Activated T-cell treated with anti-CD3 and anti-CD28 coated beads, Interleukin-2, amount 50 U/mL, for 24 hours (primary cell): ENCODE measurements at regions not wholly inside any gene's neighbourhood (a gene's known extent, or its start where the extent isn't known, plus 50 kb on each side); places are given as distances from the start of the nearest gene placed in this dataset.

ENCODE experiments used
- DNase-seq: peaks from one replicate; pipeline ENCODE4 v3.0.0-alpha.2; 2020
- H3K27ac Mint-ChIP-seq: 2 replicates; pipeline ENCODE4 v1.8.0; 2020; ENCODE audit warnings: mild to moderate bottlenecking, mixed read lengths
- H3K27me3 Mint-ChIP-seq: 2 replicates; pipeline ENCODE4 v1.8.0; 2020; ENCODE audit warnings: mixed read lengths
- H3K36me3 Mint-ChIP-seq: 2 replicates; pipeline ENCODE4 v1.8.0; 2020; ENCODE audit warnings: low read depth, mixed read lengths
- H3K4me1 Mint-ChIP-seq: 2 replicates; pipeline ENCODE4 v1.8.0; 2020; ENCODE audit warnings: low read depth, mixed read lengths
- H3K4me3 Mint-ChIP-seq: 2 replicates; pipeline ENCODE4 v1.8.0; 2020; ENCODE audit warnings: mild to moderate bottlenecking, moderate library complexity, mixed read lengths
- H3K9me3 Mint-ChIP-seq: 2 replicates; pipeline ENCODE4 v1.8.0; 2020; ENCODE audit warnings: mixed read lengths

GRCh38 chr6:6771964-6772363 lies 183.4 kb downstream of the LY86 start:
- H3K9me3 Mint-ChIP-seq, result no peaks in the 10 kb centered on the region
- no peak overlapping the region for H3K27ac Mint-ChIP-seq
- no peak overlapping the region for H3K4me3 Mint-ChIP-seq
- peaks cover 18% of the 10 kb centered on the region for H3K27me3 Mint-ChIP-seq
- DNase-seq, result no peak
- no peaks in the 10 kb centered on the region for H3K36me3 Mint-ChIP-seq
- H3K4me1 Mint-ChIP-seq, result no peaks in the 10 kb centered on the region

- H3K27ac Mint-ChIP-seq, result no peak overlapping the region
- no peaks in the 10 kb centered on the region for H3K36me3 Mint-ChIP-seq
- H3K4me3 Mint-ChIP-seq, result no peak overlapping the region
- peaks cover 22% of the 10 kb centered on the region for H3K27me3 Mint-ChIP-seq
- no peak for DNase-seq
- no peaks in the 10 kb centered on the region for H3K9me3 Mint-ChIP-seq
- H3K4me1 Mint-ChIP-seq, result no peaks in the 10 kb centered on the region
These were observed 184.2 kb downstream of the LY86 start for GRCh38 chr6:6772751-6773150.

- DNase-seq, result no peak
- Mint-ChIP-seq H3K27ac (no peak overlapping the region), H3K4me1 (no peaks in the 10 kb centered on the region), H3K27me3 (peaks cover 32% of the 10 kb centered on the region), H3K9me3 (no peaks in the 10 kb centered on the region), H3K4me3 (no peak overlapping the region), H3K36me3 (no peaks in the 10 kb centered on the region)
These were observed 186.6 kb downstream of the LY86 start for GRCh38 chr6:6775074-6775473.

- Mint-ChIP-seq H3K4me1 (no peaks in the 10 kb centered on the region), H3K9me3 (no peaks in the 10 kb centered on the region), H3K36me3 (no peaks in the 10 kb centered on the region), H3K27me3 (peaks cover 34% of the 10 kb centered on the region), H3K4me3 (no peak overlapping the region), H3K27ac (no peak overlapping the region)
- no peak for DNase-seq
These were observed 191.7 kb downstream of the LY86 start for GRCh38 chr6:6780231-6780630.

GRCh38 chr6:6781172-6781872 lies 192.8 kb downstream of the LY86 start:
- Mint-ChIP-seq H3K27ac (no peak overlapping the region), H3K36me3 (no peaks in the 10 kb centered on the region)
- no peak for DNase-seq

GRCh38 chr6:6781873-6782227 lies 193.3 kb downstream of the LY86 start:
- no peak overlapping the region for H3K27ac Mint-ChIP-seq
- H3K4me1 Mint-ChIP-seq, result no peaks in the 10 kb centered on the region
- H3K4me3 Mint-ChIP-seq, result no peak overlapping the region
- H3K36me3 Mint-ChIP-seq, result no peaks in the 10 kb centered on the region
- H3K9me3 Mint-ChIP-seq, result no peaks in the 10 kb centered on the region
- H3K27me3 Mint-ChIP-seq, result peaks cover 24% of the 10 kb centered on the region
- DNase-seq, result no peak

More at GRCh38 chr6:6781172-6781872, 192.8 kb downstream of the LY86 start:
- Mint-ChIP-seq H3K4me1 (no peaks in the 10 kb centered on the region), H3K27me3 (peaks cover 28% of the 10 kb centered on the region), H3K4me3 (no peak overlapping the region), H3K9me3 (no peaks in the 10 kb centered on the region)

GRCh38 chr6:6783721-6784120 lies 195.2 kb downstream of the LY86 start:
- Mint-ChIP-seq H3K9me3 (no peaks in the 10 kb centered on the region), H3K36me3 (no peaks in the 10 kb centered on the region), H3K4me1 (no peaks in the 10 kb centered on the region), H3K27ac (no peak overlapping the region), H3K27me3 (peaks cover 19% of the 10 kb centered on the region), H3K4me3 (no peak overlapping the region)
- DNase-seq, result no peak

GRCh38 chr6:6784514-6785162 lies 196.1 kb downstream of the LY86 start:
- H3K9me3 Mint-ChIP-seq, result no peaks in the 10 kb centered on the region
- no peaks in the 10 kb centered on the region for H3K4me1 Mint-ChIP-seq
- H3K27ac Mint-ChIP-seq, result no peak overlapping the region
- H3K36me3 Mint-ChIP-seq, result no peaks in the 10 kb centered on the region
- peaks cover 14% of the 10 kb centered on the region for H3K27me3 Mint-ChIP-seq
- H3K4me3 Mint-ChIP-seq, result no peak overlapping the region
- no peak for DNase-seq

GRCh38 chr6:6785163-6785521 lies 196.6 kb downstream of the LY86 start:
- Mint-ChIP-seq H3K27ac (no peak overlapping the region), H3K9me3 (no peaks in the 10 kb centered on the region), H3K36me3 (no peaks in the 10 kb centered on the region), H3K4me1 (no peaks in the 10 kb centered on the region), H3K4me3 (no peak overlapping the region), H3K27me3 (peaks cover 9% of the 10 kb centered on the region)
- DNase-seq, result no peak

GRCh38 chr6:6788394-6789032 lies 200.0 kb downstream of the LY86 start:
- Mint-ChIP-seq H3K27ac (no peak overlapping the region), H3K36me3 (no peaks in the 10 kb centered on the region), H3K4me3 (no peak overlapping the region), H3K9me3 (no peaks in the 10 kb centered on the region), H3K4me1 (peaks cover under 1% of the 10 kb centered on the region), H3K27me3 (no peaks in the 10 kb centered on the region)
- DNase-seq, result no peak

- no peaks in the 10 kb centered on the region for H3K36me3 Mint-ChIP-seq
- H3K9me3 Mint-ChIP-seq, result no peaks in the 10 kb centered on the region
- DNase-seq, result no peak
- H3K27ac Mint-ChIP-seq, result no peak overlapping the region
- no peaks in the 10 kb centered on the region for H3K27me3 Mint-ChIP-seq
- H3K4me1 Mint-ChIP-seq, result peaks cover 7% of the 10 kb centered on the region
- no peak overlapping the region for H3K4me3 Mint-ChIP-seq
These were observed 201.9 kb downstream of the LY86 start for GRCh38 chr6:6790393-6790792.

GRCh38 chr6:6790891-6791290 lies 202.4 kb downstream of the LY86 start:
- H3K4me3 Mint-ChIP-seq, result no peak overlapping the region
- no peaks in the 10 kb centered on the region for H3K36me3 Mint-ChIP-seq
- peaks cover 7% of the 10 kb centered on the region for H3K4me1 Mint-ChIP-seq
- no peak overlapping the region for H3K27ac Mint-ChIP-seq
- no peak for DNase-seq
- H3K9me3 Mint-ChIP-seq, result no peaks in the 10 kb centered on the region
- H3K27me3 Mint-ChIP-seq, result no peaks in the 10 kb centered on the region

- Mint-ChIP-seq H3K4me1 (peaks cover 16% of the 10 kb centered on the region), H3K36me3 (no peaks in the 10 kb centered on the region), H3K27me3 (peaks cover 8% of the 10 kb centered on the region), H3K27ac (peak overlapping the region; percentile 0), H3K9me3 (no peaks in the 10 kb centered on the region), H3K4me3 (no peak overlapping the region)
- no peak for DNase-seq
These were observed 205.1 kb downstream of the LY86 start for GRCh38 chr6:6793388-6794250.

- Mint-ChIP-seq H3K9me3 (no peaks in the 10 kb centered on the region), H3K27me3 (peaks cover 8% of the 10 kb centered on the region), H3K36me3 (no peaks in the 10 kb centered on the region), H3K4me1 (peaks cover 32% of the 10 kb centered on the region), H3K27ac (no peak overlapping the region), H3K4me3 (no peak overlapping the region)
- DNase-seq, result no peak
These were observed 206.9 kb downstream of the LY86 start for GRCh38 chr6:6795393-6795792.
